SK-N-SH (cell line): ENCODE measurements at regions not wholly inside any gene's neighbourhood (a gene's known extent, or its start where the extent isn't known, plus 50 kb on each side); places are given as distances from the start of the nearest gene placed in this dataset.

Experiments used
- CTCF ChIA-PET: fragments of 300-600, 350-600 bp; formaldehyde crosslinking; extraction: SDS; loops from one replicate; lab custom pipeline; 2021; lab: Yijun Ruan, JAX
- POLR2A ChIA-PET: fragments of 350-600 bp; sonication (Branson Sonifier 250); formaldehyde crosslinking; extraction: SDS; loops from one replicate; lab custom pipeline; 2020; ENCODE audit warnings: antibody characterized with exemption, inconsistent platforms; lab: Yijun Ruan, JAX
- DNase-seq: peaks from one replicate; pipeline ENCODE4 v3.0.0; 2012
- H2AFZ ChIP-seq: fragments of 200-600 bp; sonication (generic); 2 replicates; pipeline ENCODE4 v1.8.1; 2016; ENCODE audit warnings: antibody characterized with exemption, mild to moderate bottlenecking, low read depth
- H3F3A ChIP-seq: fragments of 200-600 bp; sonication (generic); replicated peaks from 2 replicates; pipeline ENCODE3; 2016; ENCODE audit warnings: antibody characterized with exemption, mild to moderate bottlenecking; ENCODE audit not compliant: insufficient read depth
- H3K27ac ChIP-seq, 2 experiments: fragments of 200-500 bp in 1 of 2; fragments of 200-600 bp in 1 of 2; sonication (Bioruptor generic) in 1 of 2; sonication (generic), shearing (Covaris generic) in 1 of 2; 2 replicates each; pipeline versions ENCODE4 v1.5.1 to v1.6.1; 2014 to 2016; ENCODE audit warnings: low read depth in 2 of 2, inconsistent platforms in 1 of 2, low read length in 1 of 2, mild to moderate bottlenecking in 1 of 2, mixed read lengths in 1 of 2
- H3K27me3 ChIP-seq: fragments of 200-600 bp; sonication (generic), shearing (Covaris generic); 2 replicates; pipeline ENCODE4 v1.6.1; 2016; ENCODE audit warnings: mixed run types; ENCODE audit not compliant: insufficient read depth
- H3K36me3 ChIP-seq, 2 experiments: fragments of 200-500 bp in 1 of 2; fragments of 200-600 bp in 1 of 2; sonication (Bioruptor generic) in 1 of 2; sonication (generic) in 1 of 2; replicated peaks in 1 of 2; 2 replicates each; pipeline versions ENCODE3 to v1.5.1; 2014 to 2016; ENCODE audit warnings: low read length in 1 of 2, mild to moderate bottlenecking in 1 of 2; ENCODE audit not compliant: insufficient read depth in 2 of 2, control insufficient read depth in 1 of 2
- H3K4me1 ChIP-seq, 2 experiments: fragments of 200-500 bp in 1 of 2; fragments of 200-600 bp in 1 of 2; sonication (Bioruptor generic) in 1 of 2; sonication (generic), shearing (Covaris generic) in 1 of 2; 2 replicates each; pipeline versions ENCODE4 v1.5.1 to v1.6.1; 2014 to 2016; ENCODE audit warnings: low read depth in 1 of 2, low read length in 1 of 2, mixed run types in 1 of 2; ENCODE audit not compliant: insufficient read depth in 2 of 2, control insufficient read depth in 1 of 2
- H3K4me2 ChIP-seq: fragments of 200-600 bp; sonication (generic), shearing (Covaris generic); 2 replicates; pipeline ENCODE4 v1.6.1; 2017; ENCODE audit warnings: mixed run types
- H3K4me3 ChIP-seq, 2 experiments: fragments of 200-500 bp in 1 of 2; fragments of 200-600 bp in 1 of 2; sonication (Bioruptor generic) in 1 of 2; sonication (generic), shearing (Covaris generic) in 1 of 2; 2 replicates each; pipeline versions ENCODE4 v1.5.1 to v1.8.1; 2014 to 2016; ENCODE audit warnings: low read depth in 2 of 2, inconsistent platforms in 1 of 2, low read length in 1 of 2, mild to moderate bottlenecking in 1 of 2, mixed read lengths in 1 of 2, moderate library complexity in 1 of 2
- H3K79me2 ChIP-seq: fragments of 200-600 bp; sonication (generic); 2 replicates; pipeline ENCODE4 v1.8.1; 2017; ENCODE audit warnings: mild to moderate bottlenecking; ENCODE audit not compliant: insufficient read depth
- H3K9ac ChIP-seq: fragments of 200-600 bp; sonication (generic); 2 replicates; pipeline ENCODE4 v1.6.1; 2017; ENCODE audit warnings: mixed run types
- H3K9me2 ChIP-seq: fragments of 200-600 bp; sonication (generic); 2 replicates; pipeline ENCODE4 v1.6.1; 2017; ENCODE audit warnings: mixed run types
- H3K9me3 ChIP-seq: fragments of 200-600 bp; sonication (generic); 2 replicates; pipeline ENCODE4 v1.6.1; 2017; ENCODE audit warnings: mixed run types, mild to moderate bottlenecking, moderate library complexity
- H4K20me1 ChIP-seq: fragments of 200-600 bp; sonication (generic); 2 replicates; pipeline ENCODE4 v1.6.1; 2017; ENCODE audit warnings: mild to moderate bottlenecking, mixed run types; ENCODE audit not compliant: insufficient read depth
- EZH2phosphoT487 ChIP-seq: fragments of 200-600 bp; sonication (generic); IDR thresholded peaks from 2 replicates; pipeline ENCODE4 v1.6.1; 2017; ENCODE audit warnings: low read depth, mixed run types, mild to moderate bottlenecking, antibody characterized with exemption, moderate library complexity, borderline replicate concordance
- GABPA ChIP-seq: IDR thresholded peaks from 2 replicates; pipeline ENCODE4 v1.4.0; 2012; ENCODE audit warnings: low read depth, mild to moderate bottlenecking
- GATA2 ChIP-seq: sonication (generic); formaldehyde crosslinking; IDR thresholded peaks from 2 replicates; pipeline ENCODE4 v1.5.0; 2020; ENCODE audit warnings: mild to moderate bottlenecking, missing genetic modification reagents
- MAX ChIP-seq: IDR thresholded peaks from 2 replicates; pipeline ENCODE4 v1.4.0; 2012; ENCODE audit warnings: low read depth
- NRF1 ChIP-seq: IDR thresholded peaks from 2 replicates; pipeline ENCODE4 v1.6.1; 2012; ENCODE audit warnings: low read depth, mild to moderate bottlenecking, low read length
- PBX3 ChIP-seq: IDR thresholded peaks from 2 replicates; pipeline ENCODE4; 2012
- POLR2AphosphoS5 ChIP-seq: IDR thresholded peaks from 2 replicates; pipeline ENCODE4 v1.6.1; 2012; ENCODE audit warnings: low read depth, low read length
- REST ChIP-seq: IDR thresholded peaks from 2 replicates; pipeline ENCODE4 v1.6.1; 2012; ENCODE audit warnings: mild to moderate bottlenecking, low read depth, low read length, moderate library complexity
- RXRA ChIP-seq: IDR thresholded peaks from 2 replicates; pipeline ENCODE4 v1.4.0; 2012; ENCODE audit warnings: low read depth, mild to moderate bottlenecking, borderline replicate concordance
- TCF12 ChIP-seq: IDR thresholded peaks from 2 replicates; pipeline ENCODE4 v1.4.0; 2012
- ZBTB33 ChIP-seq: IDR thresholded peaks from 2 replicates; pipeline ENCODE4 v1.4.0; 2012; ENCODE audit warnings: low read depth, borderline replicate concordance
- WGBS: methylation state at CpG from one replicate; pipeline ENCODE4 v1.1.6; 2017; ENCODE audit warnings: low lambda C conversion rate; 5-methylcytosine and 5-hydroxymethylcytosine counted together

- TF ChIP-seq ZBTB33 (no peak), REST (no peak), GABPA (no peak), EZH2phosphoT487 (no peak), GATA2 (CRISPR knock-in tag) (no peak), TCF12 (no peak)
Observed at GRCh38 chr13:34842466-34842865, 99.6 kb upstream of the NBEA start (continued).

- Histone ChIP-seq H3K9me3 (no peaks in the 10 kb centered on the region), H3K27me3 (no peaks in the 10 kb centered on the region), H2AFZ (no peak overlapping the region), H3K27ac (no peak overlapping the region), H3F3A (no peaks in the 10 kb centered on the region), H4K20me1 (no peaks in the 10 kb centered on the region), H3K36me3 (no peaks in the 10 kb centered on the region), H3K9me2 (no peaks in the 10 kb centered on the region), H3K9ac (no peak overlapping the region), H3K4me1 (no peaks in the 10 kb centered on the region), H3K4me2 (no peak overlapping the region), H3K79me2 (no peaks in the 10 kb centered on the region), H3K4me3 (no peak overlapping the region)
- no peak for DNase-seq
- ChIA-PET CTCF (interaction anchor here (1.2 kb wide), 1 partner anchor 19 kb away, joined by 3 read pairs; no protein-coding TSS in a partner anchor), POLR2A (no interaction called here)
- 64% methylated on average over 3 of the region's 3 CpGs for WGBS
- TF ChIP-seq REST (no peak), NRF1 (no peak), EZH2phosphoT487 (no peak), PBX3 (no peak), POLR2AphosphoS5 (no peak), RXRA (no peak), MAX (no peak)
Observed at GRCh38 chr13:34847766-34848165, 94.3 kb upstream of the NBEA start.
